Motor neuron (in vitro differentiated cells): ENCODE measurements at regions not wholly inside any gene's neighbourhood (a gene's known extent, or its start where the extent isn't known, plus 50 kb on each side); places are given as distances from the start of the nearest gene placed in this dataset.
A peak's percentile ranks its signal among the peaks of the same experiment; 100 is the strongest.
"Not testable (repeated sequence)": the region's sequence is repeated elsewhere in the genome, so short reads cannot be mapped to it uniquely, and the experiment has no call there.

Experiments used
- ATAC-seq, 8 experiments: fragments of 200-7000 bp; cut with Tn5 transposase; replicated peaks in 6 of 8; 2 replicates each; pipeline ENCODE4 v1.8.0; 2021; ENCODE audit warnings: mild to moderate bottlenecking in 8 of 8, moderate library complexity in 8 of 8
- H3K27ac ChIP-seq, 2 donors: fragments of 250-450 bp; sonication (Bioruptor Pico); 2 replicates each; pipeline ENCODE4 v1.9.0; 2021; ENCODE audit warnings: antibody characterized with exemption in 2 of 2, mild to moderate bottlenecking in 2 of 2, moderate library complexity in 1 of 2
- H3K4me1 ChIP-seq, 2 donors: fragments of 250-450 bp; sonication (Bioruptor Pico); replicated peaks in 1 of 2; 2 replicates each; pipeline ENCODE4 v1.6.1; 2021; ENCODE audit warnings: antibody characterized with exemption in 2 of 2, mild to moderate bottlenecking in 2 of 2, moderate library complexity in 1 of 2
- H3K4me3 ChIP-seq, 5 donors: fragments of 250-450 bp; sonication (Bioruptor Pico); 2 replicates each; pipeline ENCODE4 v1.9.0; 2021; ENCODE audit warnings: antibody characterized with exemption in 5 of 5, mild to moderate bottlenecking in 5 of 5, moderate library complexity in 4 of 5
- WGBS, 10 experiments: fragments of 450-650 bp; shearing (Covaris generic); methylation state at CpG; one replicate each; pipeline ENCODE4 v1.0.0; 2022; 5-methylcytosine and 5-hydroxymethylcytosine counted together
- in situ Hi-C, 9 experiments: fragments of 400-800 bp; cut with MboI; loops; one replicate each; pipeline ENCODE4 v1.15.0; 2021; ENCODE audit warnings: low sequenced_read_pairs in 9 of 9, low pct_unique_long_range_greater_than_20kb in 2 of 9; ENCODE audit not compliant: unreplicated experiment in 9 of 9

- peaks cover 7 to 8% of the 10 kb centered on the region in 2 donors for H3K4me1 ChIP-seq
These were observed 73.7 kb upstream of the CITED2 start for GRCh38 chr6:139448051-139448649.

GRCh38 chr6:139447656-139447975, 73.2 kb upstream of the CITED2 start:
- no peak for ATAC-seq
- no peak overlapping the region for H3K27ac ChIP-seq
- peaks cover 7 to 9% of the 10 kb centered on the region in 2 donors for H3K4me1 ChIP-seq
- in situ Hi-C loops: no loop called here
- no peak overlapping the region for H3K4me3 ChIP-seq
- WGBS, 10 experiments: 89 to 100% (median 100%) methylated on average over 1 of the region's 1 CpG; no CpG with 5 or more reads in 5 of the 10 experiments

More at GRCh38 chr6:139448051-139448649, 73.7 kb upstream of the CITED2 start:
- Histone ChIP-seq H3K4me3 (no peak overlapping the region), H3K27ac (no peak overlapping the region)
- in situ Hi-C loops: no loop called here
- ATAC-seq: no peak
- WGBS, 10 experiments: 58 to 100% (median 83%) methylated on average over 1 to 2 of the region's 2 CpGs

- ATAC-seq: no peak
- Histone ChIP-seq H3K27ac (no peak overlapping the region), H3K4me1 (peaks cover 7 to 9% of the 10 kb centered on the region in 2 donors), H3K4me3 (no peak overlapping the region)
- in situ Hi-C loops: no loop called here
- 30 to 89% (median 75%) methylated on average over 3 to 6 of the region's 6 CpGs for WGBS, 10 experiments
These were observed 72.6 kb upstream of the CITED2 start for GRCh38 chr6:139446768-139447655.

GRCh38 chr6:139446138-139446715, 71.8 kb upstream of the CITED2 start:
- Histone ChIP-seq H3K4me1 (peaks cover 7 to 9% of the 10 kb centered on the region in 2 donors), H3K27ac (no peak overlapping the region), H3K4me3 (no peak overlapping the region)
- in situ Hi-C loops: no loop called here
- 44 to 100% (median 76%) methylated on average over 1 to 5 of the region's 5 CpGs for WGBS, 10 experiments
- ATAC-seq: no peak

- ATAC-seq, in situ Hi-C loops, H3K4me1 ChIP-seq, H3K27ac ChIP-seq, H3K4me3 ChIP-seq: not testable (repeated sequence)
- 80 to 100% (median 96%) methylated on average over 1 to 9 of the region's 11 CpGs; no CpG with 5 or more reads in 2 of the 10 experiments for WGBS, 10 experiments
These were observed 69.9 kb upstream of the CITED2 start for GRCh38 chr6:139444273-139444787.

DNA sequence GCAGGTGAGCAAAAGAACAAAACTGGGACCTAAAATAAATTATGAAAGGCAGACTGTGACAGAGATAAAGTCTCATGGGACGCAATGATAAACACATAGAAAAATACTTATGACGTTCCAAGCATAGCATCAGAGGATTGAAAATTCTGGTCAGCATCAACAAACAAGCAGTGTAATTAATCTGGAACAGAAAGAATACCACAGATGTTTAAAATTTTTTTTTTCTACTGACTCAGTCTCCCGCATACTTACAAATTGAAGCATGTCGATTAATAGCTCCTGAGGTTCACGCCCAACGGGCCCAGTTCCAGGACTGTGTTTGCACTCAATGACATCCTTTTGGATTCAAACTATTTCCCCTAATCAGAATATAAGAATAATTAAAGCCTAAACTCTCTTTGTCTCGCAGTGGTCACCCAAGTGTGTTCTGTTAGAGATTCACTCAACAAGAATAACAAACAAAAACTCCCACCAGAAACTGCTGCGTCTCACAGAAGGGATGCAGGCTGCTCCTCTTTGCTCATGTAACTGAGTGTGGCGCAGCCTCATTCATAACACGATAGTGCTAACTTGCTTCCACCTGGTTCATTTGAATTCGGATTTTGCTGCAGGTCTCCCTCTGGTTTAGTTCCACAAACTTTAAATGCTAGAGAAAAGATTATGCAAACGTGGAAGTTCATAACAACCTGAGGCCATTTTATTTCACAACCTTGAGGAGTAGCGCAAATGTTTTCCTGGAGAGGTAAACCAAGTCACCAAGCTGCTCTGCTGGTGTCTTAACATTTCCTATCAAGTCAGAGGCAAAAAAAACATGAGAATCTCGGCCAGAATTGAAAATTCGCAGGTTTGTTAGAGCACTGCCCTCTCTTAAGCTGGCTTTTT, 69.0 kb upstream of the CITED2 start:
- WGBS, 10 experiments: 42 to 81% (median 69%) methylated on average over 2 to 15 of the region's 15 CpGs
- in situ Hi-C loops: no loop called here
- peaks cover 7 to 12% of the 10 kb centered on the region in 2 donors for H3K4me1 ChIP-seq
- H3K27ac ChIP-seq: no peak overlapping the region
- peak in 1 of 8 experiments; percentile 31 for ATAC-seq
- no peak overlapping the region for H3K4me3 ChIP-seq

DNA sequence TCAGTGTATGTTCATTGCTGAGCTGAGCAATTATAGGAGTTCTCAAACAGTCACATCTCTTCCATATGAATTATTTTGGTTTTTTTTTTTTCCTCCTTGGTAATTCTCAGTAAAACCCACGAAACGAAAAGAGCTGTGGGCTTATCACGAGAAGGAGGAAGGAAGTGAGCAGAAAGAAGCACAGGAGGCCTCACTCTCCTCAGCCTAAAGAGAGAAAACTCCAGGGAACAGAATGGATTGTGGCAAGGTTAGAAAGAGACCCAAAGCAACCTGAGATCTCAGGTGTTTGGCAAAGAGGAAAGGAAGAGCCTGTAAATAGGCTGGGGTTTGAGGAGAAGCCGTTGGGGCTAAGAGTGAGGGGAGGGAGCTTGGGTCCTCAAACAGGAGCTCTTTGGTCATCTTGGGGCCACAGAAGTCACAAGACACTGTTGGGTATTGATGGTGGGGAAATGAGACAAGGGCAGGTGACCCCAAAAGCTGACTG, 67.8 kb upstream of the CITED2 start:
- in situ Hi-C loops: no loop called here
- no peak for ATAC-seq
- 36 to 94% (median 74%) methylated on average over 1 to 4 of the region's 4 CpGs; no CpG with 5 or more reads in 1 of the 10 experiments for WGBS, 10 experiments

GRCh38 chr6:139439349-139439748, 64.9 kb upstream of the CITED2 start:
- H3K4me1 ChIP-seq: peaks cover 21% of the 10 kb centered on the region in 2 donors
- H3K27ac ChIP-seq: no peak overlapping the region
- in situ Hi-C loops: no loop called here
- WGBS, 10 experiments: 0 to 97% (median 13%) methylated on average over 1 to 6 of the region's 6 CpGs; no CpG with 5 or more reads in 1 of the 10 experiments
- no peak overlapping the region for H3K4me3 ChIP-seq
- ATAC-seq: peak in 5 of 8 experiments; percentile 50 to 60 (median 55)

More for the DNA sequence above, 67.8 kb upstream of the CITED2 start:
- Histone ChIP-seq H3K4me1 (peaks cover 7 to 12% of the 10 kb centered on the region in 2 donors), H3K4me3 (no peak overlapping the region), H3K27ac (no peak overlapping the region)

DNA sequence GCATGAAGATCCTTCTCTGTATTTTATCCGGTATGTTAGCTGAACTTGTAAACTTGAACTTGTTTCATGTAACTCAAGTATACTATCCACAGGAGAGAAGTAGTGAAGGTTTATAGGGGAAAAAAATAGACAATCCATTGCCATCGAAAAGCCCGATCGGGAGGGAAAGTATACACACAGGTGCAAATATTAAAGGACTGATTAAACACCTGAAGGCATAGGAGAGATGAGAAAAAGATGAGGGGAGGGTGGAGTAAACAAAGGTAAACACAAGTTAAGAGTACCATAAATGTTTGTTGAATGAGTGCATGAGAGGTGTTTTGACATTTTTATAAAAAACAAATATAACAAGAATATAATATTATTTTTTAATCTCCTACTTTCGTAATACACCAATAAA, 64.3 kb upstream of the CITED2 start:
- in situ Hi-C loops: no loop called here
- no peak for ATAC-seq
- H3K4me1 ChIP-seq: peaks cover 21% of the 10 kb centered on the region in 2 donors
- WGBS, 10 experiments: 67 to 100% (median 90%) methylated on average over 1 to 5 of the region's 5 CpGs
- no peak overlapping the region for H3K4me3 ChIP-seq
- H3K27ac ChIP-seq: no peak overlapping the region

DNA sequence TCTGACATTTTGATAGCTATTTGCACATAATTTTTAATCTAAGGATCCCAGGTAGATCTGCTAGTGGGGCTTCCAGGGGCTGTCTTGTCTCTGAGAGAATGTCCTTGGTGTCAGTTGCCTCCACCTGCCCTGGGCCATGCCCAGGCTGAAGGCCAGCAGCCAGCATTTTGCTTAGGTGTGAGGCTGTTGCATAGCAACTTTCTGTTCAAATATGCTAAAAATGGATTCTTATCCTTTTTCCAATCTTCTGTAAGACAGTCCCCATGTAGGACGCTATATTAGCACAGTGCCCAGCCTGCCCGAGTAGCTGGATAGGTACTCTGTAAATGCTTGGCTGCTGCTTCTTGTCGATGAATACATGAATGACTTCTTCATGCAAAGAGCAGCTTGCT, 62.5 kb upstream of the CITED2 start:
- H3K4me1 ChIP-seq: peaks cover 16 to 21% of the 10 kb centered on the region in 2 donors
- ATAC-seq: peak in 1 of 8 experiments; percentile 18
- in situ Hi-C loops: no loop called here
- H3K4me3 ChIP-seq: no peak overlapping the region
- 60 to 100% (median 91%) methylated on average over 1 to 3 of the region's 3 CpGs; no CpG with 5 or more reads in 4 of the 10 experiments for WGBS, 10 experiments
- H3K27ac ChIP-seq: peak overlapping the region in 1 of 2 donors; percentile 38

DNA sequence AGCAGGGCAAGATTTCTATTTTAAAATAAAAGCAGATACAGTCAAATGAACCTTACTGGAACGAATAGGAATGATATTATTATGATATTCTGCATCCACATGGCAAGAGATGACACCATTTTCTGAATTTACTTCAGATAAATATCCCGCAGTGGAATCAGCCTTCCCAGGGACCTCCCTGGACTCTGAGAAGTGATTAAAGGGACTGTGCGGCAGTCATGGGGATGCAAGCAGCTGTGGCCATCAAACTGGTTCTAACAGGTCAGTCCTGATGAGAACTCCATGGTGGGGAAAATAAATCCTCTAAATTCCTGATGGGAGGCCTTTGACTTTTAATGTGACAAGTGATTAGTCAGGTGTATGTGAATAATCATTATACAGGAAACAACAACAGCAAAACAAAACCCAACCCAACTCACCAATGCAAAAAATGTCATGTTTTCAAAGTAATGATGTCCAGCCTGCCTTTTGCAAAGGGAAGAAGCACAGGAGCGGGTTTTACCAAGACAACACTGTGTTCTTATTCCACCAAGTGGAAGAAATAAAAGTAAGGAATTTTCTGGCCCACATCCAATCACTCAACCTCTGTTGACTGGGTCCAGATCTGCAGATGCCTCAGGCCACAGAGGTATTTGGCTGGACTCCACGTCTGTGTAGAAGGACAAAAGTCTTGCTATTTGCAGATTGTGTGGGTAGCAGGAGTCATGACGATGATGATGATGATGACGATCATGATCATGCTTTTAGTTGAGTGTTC, 61.9 kb upstream of the CITED2 start:
- Histone ChIP-seq H3K4me3 (no peak overlapping the region), H3K27ac (peak overlapping the region; percentile 25 to 48), H3K4me1 (peaks cover 16 to 21% of the 10 kb centered on the region in 2 donors)
- in situ Hi-C loops: no loop called here
- 56 to 100% (median 77%) methylated on average over 2 to 6 of the region's 7 CpGs; no CpG with 5 or more reads in 1 of the 10 experiments for WGBS, 10 experiments
- peak in 5 of 8 experiments; percentile 86 to 98 (median 98) for ATAC-seq
